Gastroesophageal sphincter (tissue), 4 donors: ENCODE measurements at regions not wholly inside any gene's neighbourhood (a gene's known extent, or its start where the extent isn't known, plus 50 kb on each side); places are given as distances from the start of the nearest gene placed in this dataset.

ENCODE experiments used
- ATAC-seq: fragments of 150-250 bp; one replicate; pipeline ENCODE4 v1.9.1; 2016; ENCODE audit warnings: mild to moderate bottlenecking, moderate library complexity
- H3K27ac ChIP-seq, 4 donors: fragments of 200-600 bp; sonication (generic) in 3 of 4; 1 replicate in 3 of 4; 2 replicates in 1 of 4; pipeline ENCODE4 v1.5.1; 2016 to 2019
- H3K27me3 ChIP-seq: fragments of 200-600 bp; sonication (generic); one replicate; pipeline ENCODE4 v1.5.1; 2019
- H3K36me3 ChIP-seq, 2 donors: fragments of 200-600 bp; sonication (generic); one replicate each; pipeline ENCODE4 v1.5.1; 2019; ENCODE audit warnings: control low read depth in 1 of 2
- H3K4me1 ChIP-seq, 3 donors: fragments of 200-600 bp; sonication (generic); 1 replicate in 2 of 3; 2 replicates in 1 of 3; pipeline ENCODE4 v1.5.1; 2016 to 2019; ENCODE audit warnings: control low read depth in 2 of 3
- H3K4me3 ChIP-seq, 2 donors: fragments of 200-600 bp; sonication (generic); one replicate each; pipeline ENCODE4 v1.5.1; 2019; ENCODE audit warnings: mild to moderate bottlenecking in 1 of 2, moderate library complexity in 1 of 2
- H3K9me3 ChIP-seq, 3 donors: fragments of 200-600 bp; sonication (generic); one replicate each; pipeline ENCODE4 v1.5.1; 2017 to 2019; ENCODE audit warnings: control low read depth in 2 of 3
- CTCF ChIP-seq, 4 experiments: fragments of 200-600 bp in 2 of 4; fragments of 450-650 bp in 2 of 4; sonication (generic) in 1 of 4; IDR thresholded peaks; one replicate each; pipeline ENCODE4 v1.5.1; 2017 to 2019; ENCODE audit warnings: antibody characterized with exemption in 4 of 4, mild to moderate bottlenecking in 2 of 4, moderate library complexity in 2 of 4
- EP300 ChIP-seq: sonication (generic); formaldehyde crosslinking; IDR thresholded peaks from one replicate; pipeline ENCODE4 v1.6.1; 2017; ENCODE audit warnings: antibody characterized with exemption, mild to moderate bottlenecking
- POLR2A ChIP-seq, 2 donors: fragments of 450-650 bp; IDR thresholded peaks; one replicate each; pipeline ENCODE4 v1.6.1; 2017; ENCODE audit warnings: antibody characterized with exemption in 2 of 2, mild to moderate bottlenecking in 2 of 2, moderate library complexity in 1 of 2
- POLR2AphosphoS5 ChIP-seq: sonication (generic); formaldehyde crosslinking; IDR thresholded peaks from one replicate; pipeline ENCODE4 v1.6.1; 2017; ENCODE audit warnings: antibody characterized with exemption
- WGBS, 2 donors: methylation state at CpG; one replicate each; pipeline ENCODE4 v1.1.5; 2018; ENCODE audit warnings: low coverage in 1 of 2; 5-methylcytosine and 5-hydroxymethylcytosine counted together

- H3K9me3 ChIP-seq, result no peaks in the 10 kb centered on the region
- H3K4me1 ChIP-seq, result no peaks in the 10 kb centered on the region
- WGBS, 2 donors, result 40% methylated on average over 1 of the region's 10 CpGs; no CpG with 5 or more reads in 1 of the 2 donors
- H3K27ac ChIP-seq, result no peak overlapping the region
- no peak for ATAC-seq
- TF ChIP-seq POLR2AphosphoS5 (no peak), CTCF (IDR thresholded peaks at IDR 0.05) (no peak), EP300 (no peak), POLR2A (IDR thresholded peaks at IDR 0.05) (no peak)
- no peak overlapping the region for H3K4me3 ChIP-seq
- peaks cover 24% of the 10 kb centered on the region for H3K27me3 ChIP-seq
- H3K36me3 ChIP-seq, result no peaks in the 10 kb centered on the region
Observed at GRCh38 chr10:128457136-128457535, 330.9 kb upstream of the MKI67 start.

GRCh38 chr10:128461991-128462390, 335.8 kb upstream of the MKI67 start:
- no peak overlapping the region for H3K4me3 ChIP-seq
- 77% methylated on average over 5 of the region's 6 CpGs; no CpG with 5 or more reads in 1 of the 2 donors for WGBS, 2 donors
- ATAC-seq, result no peak
- no peaks in the 10 kb centered on the region for H3K4me1 ChIP-seq
- no peak overlapping the region for H3K27ac ChIP-seq
- H3K36me3 ChIP-seq, result no peaks in the 10 kb centered on the region
- H3K27me3 ChIP-seq, result peaks cover 61% of the 10 kb centered on the region
- TF ChIP-seq CTCF (IDR thresholded peaks at IDR 0.05) (no peak), EP300 (no peak), POLR2A (IDR thresholded peaks at IDR 0.05) (no peak), POLR2AphosphoS5 (no peak)
- peaks cover 0 to 5% (median 0%) of the 10 kb centered on the region in 3 donors for H3K9me3 ChIP-seq

DNA sequence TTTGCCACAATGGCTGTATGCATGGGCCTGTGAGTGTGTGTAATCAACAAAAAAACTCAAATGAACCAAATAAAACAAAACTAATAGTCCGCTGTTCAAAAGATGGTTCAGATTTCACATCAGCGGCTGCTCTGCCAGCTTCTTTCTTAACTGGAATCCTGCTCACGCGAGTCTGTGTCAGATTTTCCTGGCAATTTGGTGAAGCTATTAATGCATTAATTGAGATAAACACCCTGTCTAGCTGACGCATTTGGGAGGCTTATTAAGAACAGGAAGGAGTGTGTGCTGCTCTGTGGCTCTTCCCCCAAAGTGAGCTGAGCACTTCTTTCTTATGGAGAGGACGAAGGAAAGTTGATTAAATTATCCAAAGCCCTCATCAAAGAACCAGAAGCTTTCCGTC, 336.6 kb upstream of the MKI67 start:
- TF ChIP-seq CTCF (IDR thresholded peaks at IDR 0.05) (no peak), POLR2A (IDR thresholded peaks at IDR 0.05) (no peak), EP300 (no peak)
- 27 to 32% methylated on average over 4 to 7 of the region's 7 CpGs for WGBS, 2 donors
- H3K9me3 ChIP-seq, result peaks cover 0 to 5% (median 0%) of the 10 kb centered on the region in 3 donors
- H3K36me3 ChIP-seq, result no peaks in the 10 kb centered on the region
- no peak for ATAC-seq
- no peak overlapping the region for H3K27ac ChIP-seq
- H3K4me3 ChIP-seq, result no peak overlapping the region
- peaks cover 67% of the 10 kb centered on the region for H3K27me3 ChIP-seq
- no peaks in the 10 kb centered on the region for H3K4me1 ChIP-seq

DNA sequence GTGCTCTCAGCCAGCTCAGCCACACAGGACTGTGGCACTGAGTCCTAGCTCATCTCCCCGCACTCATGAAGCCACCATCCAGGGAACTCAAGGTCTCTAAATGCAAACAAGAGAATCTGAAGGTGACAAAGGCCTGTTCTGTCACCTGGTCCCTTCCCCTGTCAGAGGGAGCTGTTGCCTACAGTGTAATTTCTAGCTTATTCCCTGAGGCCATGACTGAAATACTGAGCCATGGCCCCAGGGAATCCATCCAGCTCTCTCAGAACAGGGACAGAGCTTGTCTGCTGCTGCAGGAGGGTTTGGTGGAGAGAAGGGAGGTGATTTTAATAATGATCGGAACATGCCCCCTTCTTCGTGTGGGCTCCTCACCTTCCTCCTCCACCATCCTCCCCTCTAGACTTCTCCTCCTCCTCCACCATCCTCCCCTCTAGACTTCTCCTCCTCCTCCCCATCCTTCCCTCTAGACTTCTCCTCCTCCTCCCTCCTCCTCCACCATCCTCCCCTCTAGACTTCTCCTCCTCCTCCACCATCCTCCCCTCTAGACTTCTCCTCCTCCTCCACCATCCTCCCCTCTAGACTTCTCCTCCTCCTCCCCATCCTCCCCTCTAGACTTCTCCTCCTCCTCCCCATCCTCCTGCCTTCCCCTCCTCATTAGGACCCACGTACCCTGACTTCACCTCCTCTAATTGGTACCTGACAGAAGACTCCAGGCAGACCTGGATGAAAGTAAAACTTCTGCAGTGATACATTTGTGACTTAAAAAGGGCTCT, 338.0 kb upstream of the MKI67 start:
- no peak for TF ChIP-seq POLR2AphosphoS5
- TF ChIP-seq CTCF (IDR thresholded peaks at IDR 0.05), result no peak
- TF ChIP-seq EP300, result no peak
- no peak for TF ChIP-seq POLR2A (IDR thresholded peaks at IDR 0.05)
- WGBS, 2 donors, result 59% methylated on average over 2 of the region's 4 CpGs; no CpG with 5 or more reads in 1 of the 2 donors

DNA sequence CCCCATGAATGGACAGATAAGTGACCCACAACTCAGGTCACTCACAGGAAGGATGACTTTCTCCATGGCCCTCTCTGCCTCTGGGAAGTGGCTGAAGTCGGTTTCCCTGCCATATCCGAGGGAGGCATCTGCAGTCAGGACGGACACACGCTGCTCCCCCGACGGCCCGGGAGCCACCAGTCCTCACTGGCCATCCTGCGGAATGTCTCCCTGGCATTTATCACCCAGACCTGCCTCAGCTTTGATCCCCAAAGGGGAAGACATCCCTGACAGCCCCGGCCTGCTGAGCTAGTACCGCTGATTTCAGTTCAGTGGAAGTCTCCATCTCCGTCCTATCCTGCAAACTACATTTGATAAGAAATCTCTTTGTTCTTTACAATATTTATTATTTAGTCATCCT, 339.5 kb upstream of the MKI67 start:
- WGBS, 2 donors, result 40 to 76% methylated on average over 1 to 2 of the region's 11 CpGs
- no peak for TF ChIP-seq CTCF (IDR thresholded peaks at IDR 0.05)
- TF ChIP-seq EP300, result no peak
- TF ChIP-seq POLR2AphosphoS5, result no peak
- TF ChIP-seq POLR2A (IDR thresholded peaks at IDR 0.05), result no peak
- no peak overlapping the region for H3K27ac ChIP-seq
- no peaks in the 10 kb centered on the region for H3K4me1 ChIP-seq
- no peak overlapping the region for H3K4me3 ChIP-seq
- ATAC-seq, result no peak
- H3K9me3 ChIP-seq, result peaks cover 0 to 5% (median 0%) of the 10 kb centered on the region in 3 donors
- H3K27me3 ChIP-seq, result peaks cover 83% of the 10 kb centered on the region
- no peaks in the 10 kb centered on the region for H3K36me3 ChIP-seq

More for the DNA sequence above, 338.0 kb upstream of the MKI67 start:
- Histone ChIP-seq H3K9me3 (peaks cover 0 to 5% (median 0%) of the 10 kb centered on the region in 3 donors), H3K27ac (no peak overlapping the region), H3K4me1 (no peaks in the 10 kb centered on the region), H3K4me3 (no peak overlapping the region), H3K27me3 (peaks cover 78% of the 10 kb centered on the region), H3K36me3 (no peaks in the 10 kb centered on the region)
- no peak for ATAC-seq
